Activated naive CD8-positive, alpha-beta T cell treated with anti-CD3 and anti-CD28 coated beads, Interleukin-2, amount 50 U/mL, for 24 hours (primary cell): ENCODE measurements at regions not wholly inside any gene's neighbourhood (a gene's known extent, or its start where the extent isn't known, plus 50 kb on each side); places are given as distances from the start of the nearest gene placed in this dataset.

ENCODE experiments used
- ATAC-seq: fragments of 150-1000 bp; cut with Tn5 transposase; one replicate; pipeline ENCODE4 v1.10.0; 2021
- DNase-seq: peaks from one replicate; pipeline ENCODE4 v3.0.0; 2021
- H3K27ac Mint-ChIP-seq: one replicate; pipeline ENCODE4 v1.8.0; 2021; ENCODE audit warnings: mild to moderate bottlenecking, mixed read lengths
- H3K27me3 Mint-ChIP-seq: one replicate; pipeline ENCODE4 v1.8.0; 2021; ENCODE audit warnings: mixed read lengths
- H3K36me3 Mint-ChIP-seq: one replicate; pipeline ENCODE4 v1.8.0; 2021; ENCODE audit warnings: low read depth, mixed read lengths
- H3K4me1 Mint-ChIP-seq: one replicate; pipeline ENCODE4 v1.8.0; 2021; ENCODE audit warnings: mixed read lengths
- H3K4me3 Mint-ChIP-seq: one replicate; pipeline ENCODE4 v1.8.0; 2021; ENCODE audit warnings: mild to moderate bottlenecking, moderate library complexity, mixed read lengths
- H3K9me3 Mint-ChIP-seq: one replicate; pipeline ENCODE4 v1.8.0; 2021; ENCODE audit warnings: mixed read lengths

DNA sequence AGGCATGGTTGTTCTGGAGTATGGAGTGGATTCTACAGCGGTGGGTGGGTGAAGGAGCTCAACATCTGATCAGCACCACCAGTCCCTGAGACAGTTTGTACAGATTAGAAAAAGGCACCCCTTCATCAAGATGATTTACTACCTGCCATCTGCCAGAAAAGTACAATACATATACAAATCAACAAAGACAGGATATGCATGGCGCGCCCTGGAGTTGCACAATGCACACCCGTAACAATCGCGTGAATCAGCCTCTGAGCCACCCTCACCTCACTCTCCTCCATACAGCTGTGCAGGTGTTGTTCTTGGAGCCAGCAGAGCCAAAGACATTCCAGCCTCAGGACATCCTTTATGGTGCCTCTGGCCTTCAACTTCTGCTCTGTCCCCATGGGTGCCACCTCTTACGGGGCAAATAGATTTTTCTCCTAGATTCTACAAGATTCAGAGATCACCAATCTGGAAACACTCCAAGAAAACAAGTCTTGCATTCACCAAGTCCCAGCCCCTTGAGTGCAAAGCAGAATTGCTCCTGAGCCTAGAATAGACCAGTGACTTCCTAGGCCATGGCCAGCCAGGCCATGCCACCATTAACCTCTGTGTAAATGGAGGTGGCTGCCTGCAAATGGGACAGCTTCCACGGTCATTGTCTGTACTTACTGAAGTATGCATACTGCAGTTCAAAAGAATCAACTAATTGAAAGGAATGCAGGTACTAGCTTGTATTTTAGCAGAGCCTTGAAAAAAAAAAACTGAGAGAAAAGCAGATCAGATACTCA, 490.9 kb downstream of the SOX6 start:
- H3K4me1 Mint-ChIP-seq: no peaks in the 10 kb centered on the region
- H3K36me3 Mint-ChIP-seq: no peaks in the 10 kb centered on the region
- no peak for ATAC-seq
- no peak for DNase-seq
- no peaks in the 10 kb centered on the region for H3K9me3 Mint-ChIP-seq
- no peak overlapping the region for H3K4me3 Mint-ChIP-seq
- no peaks in the 10 kb centered on the region for H3K27me3 Mint-ChIP-seq
- no peak overlapping the region for H3K27ac Mint-ChIP-seq

DNA sequence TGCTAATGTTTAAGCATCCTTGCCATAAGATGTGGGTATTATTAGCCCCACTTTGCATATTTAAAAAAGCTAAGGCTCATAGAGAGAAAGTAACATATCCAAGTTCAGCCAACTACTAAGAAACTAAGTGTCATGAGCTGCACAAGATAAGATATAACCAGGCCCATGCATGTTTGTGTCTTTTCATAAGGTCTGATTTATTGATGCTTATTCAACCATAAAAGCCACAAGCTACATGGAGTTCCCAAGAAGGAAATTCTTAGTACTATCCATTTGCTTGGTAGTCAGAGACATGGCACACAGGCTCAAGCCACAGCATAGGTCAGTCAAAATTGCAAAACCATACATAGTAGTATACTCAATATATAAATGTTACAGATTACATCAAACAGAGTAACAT, 488.5 kb downstream of the SOX6 start:
- ATAC-seq: no peak
- Mint-ChIP-seq H3K4me1 (no peaks in the 10 kb centered on the region), H3K4me3 (no peak overlapping the region), H3K27ac (no peak overlapping the region), H3K9me3 (no peaks in the 10 kb centered on the region), H3K27me3 (no peaks in the 10 kb centered on the region), H3K36me3 (no peaks in the 10 kb centered on the region)
- DNase-seq: no peak

GRCh38 chr11:15870911-15871310, 485.4 kb downstream of the SOX6 start:
- H3K27ac Mint-ChIP-seq: no peak overlapping the region
- DNase-seq: no peak
- no peaks in the 10 kb centered on the region for H3K4me1 Mint-ChIP-seq
- no peaks in the 10 kb centered on the region for H3K27me3 Mint-ChIP-seq
- H3K4me3 Mint-ChIP-seq: no peak overlapping the region
- H3K36me3 Mint-ChIP-seq: no peaks in the 10 kb centered on the region
- no peak for ATAC-seq
- no peaks in the 10 kb centered on the region for H3K9me3 Mint-ChIP-seq

- Mint-ChIP-seq H3K4me3 (no peak overlapping the region), H3K36me3 (no peaks in the 10 kb centered on the region), H3K4me1 (no peaks in the 10 kb centered on the region), H3K27ac (no peak overlapping the region), H3K9me3 (no peaks in the 10 kb centered on the region), H3K27me3 (no peaks in the 10 kb centered on the region)
- ATAC-seq (no peak), DNase-seq (no peak)
These were observed 484.3 kb downstream of the SOX6 start for GRCh38 chr11:15871904-15872626.

DNA sequence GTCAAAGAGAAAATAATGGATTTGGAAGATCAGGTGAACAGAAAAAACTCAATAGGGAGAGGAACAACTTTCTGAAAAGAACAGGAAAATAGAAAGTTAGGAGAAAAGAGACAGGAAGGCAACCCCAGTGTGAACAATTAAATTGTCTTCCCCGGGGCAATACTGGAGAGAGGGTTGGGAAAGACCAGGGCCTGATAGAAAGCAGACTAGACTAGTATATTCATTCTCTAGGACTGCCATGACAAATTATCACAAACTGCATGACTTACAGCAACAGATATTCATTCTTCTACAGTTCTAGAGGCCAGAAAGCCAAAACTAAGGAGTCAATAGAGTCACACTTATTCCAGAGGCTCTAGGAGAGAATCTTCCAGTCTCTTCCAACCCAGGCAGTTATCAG, 482.8 kb downstream of the SOX6 start:
- no peak for DNase-seq
- H3K36me3 Mint-ChIP-seq: no peaks in the 10 kb centered on the region

DNA sequence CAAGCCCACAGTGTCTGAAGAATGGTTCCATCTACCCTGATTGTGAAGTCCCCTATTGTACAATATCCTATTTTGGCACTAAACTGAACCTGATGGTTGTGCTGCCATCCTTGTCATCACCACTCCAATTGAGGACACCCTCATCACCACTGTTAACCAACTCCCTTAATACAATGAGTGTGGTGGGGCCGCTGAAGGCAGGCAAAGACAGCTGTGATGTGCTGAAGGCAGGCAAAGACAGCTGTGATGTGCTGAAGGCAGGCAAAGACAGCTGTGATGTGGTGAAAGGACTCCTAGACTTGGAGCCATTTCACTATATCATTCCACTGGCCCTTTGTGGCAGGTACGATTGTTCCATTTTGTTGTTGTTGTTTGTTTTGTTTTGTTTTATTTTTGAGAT, 481.6 kb downstream of the SOX6 start:
- Mint-ChIP-seq H3K9me3 (no peaks in the 10 kb centered on the region), H3K27ac (no peak overlapping the region), H3K27me3 (no peaks in the 10 kb centered on the region), H3K4me3 (no peak overlapping the region), H3K36me3 (no peaks in the 10 kb centered on the region), H3K4me1 (no peaks in the 10 kb centered on the region)
- no peak for DNase-seq
- ATAC-seq: no peak

More for the DNA sequence above, 482.8 kb downstream of the SOX6 start:
- ATAC-seq: no peak
- Mint-ChIP-seq H3K27me3 (no peaks in the 10 kb centered on the region), H3K27ac (no peak overlapping the region), H3K4me3 (no peak overlapping the region), H3K9me3 (no peaks in the 10 kb centered on the region), H3K4me1 (no peaks in the 10 kb centered on the region)

GRCh38 chr11:15875393-15875792, 481.0 kb downstream of the SOX6 start:
- no peaks in the 10 kb centered on the region for H3K4me1 Mint-ChIP-seq
- no peak for ATAC-seq
- H3K4me3 Mint-ChIP-seq: no peak overlapping the region
- no peak overlapping the region for H3K27ac Mint-ChIP-seq
- no peaks in the 10 kb centered on the region for H3K27me3 Mint-ChIP-seq
- DNase-seq: no peak
- no peaks in the 10 kb centered on the region for H3K36me3 Mint-ChIP-seq
- no peaks in the 10 kb centered on the region for H3K9me3 Mint-ChIP-seq

GRCh38 chr11:15875943-15876342, 480.4 kb downstream of the SOX6 start:
- no peak for ATAC-seq

DNA sequence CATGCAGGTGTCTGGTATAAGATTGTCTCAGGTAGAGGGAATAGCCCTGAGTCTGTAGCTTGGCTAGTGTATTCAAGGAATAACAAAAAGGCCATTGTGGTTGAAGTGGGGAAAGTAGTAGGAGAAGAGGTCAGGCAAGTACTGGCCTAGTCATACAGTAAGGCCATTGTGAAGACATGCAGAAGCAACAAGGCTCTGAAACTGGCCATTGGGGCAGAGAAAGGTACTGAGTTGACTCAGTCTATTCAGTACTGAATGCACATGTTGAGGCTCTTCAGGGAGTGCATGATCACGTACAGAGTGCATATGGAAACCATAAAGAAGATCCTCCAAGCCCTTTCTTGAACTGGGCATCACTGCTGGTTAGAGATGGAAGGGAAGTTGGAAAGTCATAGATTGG, 477.6 kb downstream of the SOX6 start:
- Mint-ChIP-seq H3K27ac (no peak overlapping the region), H3K4me1 (no peaks in the 10 kb centered on the region), H3K4me3 (no peak overlapping the region), H3K27me3 (no peaks in the 10 kb centered on the region), H3K9me3 (no peaks in the 10 kb centered on the region), H3K36me3 (no peaks in the 10 kb centered on the region)
- DNase-seq (no peak), ATAC-seq (no peak)

More at GRCh38 chr11:15875943-15876342, 480.4 kb downstream of the SOX6 start:
- no peaks in the 10 kb centered on the region for H3K36me3 Mint-ChIP-seq
- no peaks in the 10 kb centered on the region for H3K4me1 Mint-ChIP-seq
- DNase-seq: no peak
- no peak overlapping the region for H3K27ac Mint-ChIP-seq
- H3K4me3 Mint-ChIP-seq: no peak overlapping the region
- H3K9me3 Mint-ChIP-seq: no peaks in the 10 kb centered on the region
- H3K27me3 Mint-ChIP-seq: no peaks in the 10 kb centered on the region

DNA sequence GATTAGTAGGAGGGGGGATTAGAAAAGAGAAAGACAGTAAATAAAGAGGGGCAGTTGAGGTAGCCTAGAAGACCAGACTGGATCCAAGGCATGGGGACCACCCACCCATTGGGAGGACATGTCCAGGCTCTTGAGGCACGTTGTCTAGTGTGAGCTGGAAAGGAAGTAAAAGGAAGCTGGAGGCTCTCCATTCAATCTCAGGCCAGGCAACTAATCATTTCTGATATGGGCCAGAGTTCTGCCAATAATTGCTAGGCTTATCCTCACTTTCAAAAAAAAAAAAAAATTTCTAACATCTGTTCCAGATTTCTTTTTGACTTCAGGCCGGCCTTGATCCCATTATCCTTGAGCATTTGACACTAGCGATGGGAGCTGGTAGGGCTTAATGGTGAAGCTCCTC, 476.1 kb downstream of the SOX6 start:
- H3K36me3 Mint-ChIP-seq: no peaks in the 10 kb centered on the region
- no peak for ATAC-seq
- no peaks in the 10 kb centered on the region for H3K4me1 Mint-ChIP-seq
- no peak overlapping the region for H3K27ac Mint-ChIP-seq
- H3K9me3 Mint-ChIP-seq: no peaks in the 10 kb centered on the region
- H3K27me3 Mint-ChIP-seq: no peaks in the 10 kb centered on the region
- DNase-seq: no peak
- no peak overlapping the region for H3K4me3 Mint-ChIP-seq

DNA sequence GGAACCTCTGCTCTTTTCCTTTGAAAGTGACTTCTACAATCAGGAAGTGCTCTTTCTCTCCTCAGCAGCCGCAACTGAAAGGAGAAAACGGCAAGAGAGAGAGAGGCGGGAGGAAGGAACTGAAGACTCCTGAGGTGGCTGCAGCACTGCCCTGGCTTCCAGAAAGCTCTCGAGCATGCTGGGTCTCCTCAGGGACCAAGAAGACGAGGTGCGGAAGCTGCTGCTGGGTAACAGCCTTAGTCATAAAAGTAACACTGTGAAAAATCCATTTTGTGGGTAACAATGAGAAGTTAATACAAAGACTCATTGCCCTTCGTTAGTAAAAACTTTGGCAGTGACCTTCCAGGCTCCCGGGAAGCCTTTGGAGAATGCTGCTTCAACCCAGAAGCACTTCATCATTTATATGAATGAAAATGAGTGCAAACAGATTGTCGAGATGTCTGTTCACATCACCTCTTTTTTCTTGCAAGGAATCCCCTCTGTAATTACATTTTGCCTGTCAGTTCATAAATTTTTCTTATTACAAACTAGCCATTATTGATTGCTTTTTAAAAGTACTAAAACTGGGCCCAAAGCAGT, 473.4 kb downstream of the SOX6 start:
- Mint-ChIP-seq H3K9me3 (no peaks in the 10 kb centered on the region), H3K4me3 (no peak overlapping the region), H3K36me3 (no peaks in the 10 kb centered on the region), H3K4me1 (no peaks in the 10 kb centered on the region), H3K27me3 (no peaks in the 10 kb centered on the region), H3K27ac (no peak overlapping the region)
- no peak for ATAC-seq
- no peak for DNase-seq

DNA sequence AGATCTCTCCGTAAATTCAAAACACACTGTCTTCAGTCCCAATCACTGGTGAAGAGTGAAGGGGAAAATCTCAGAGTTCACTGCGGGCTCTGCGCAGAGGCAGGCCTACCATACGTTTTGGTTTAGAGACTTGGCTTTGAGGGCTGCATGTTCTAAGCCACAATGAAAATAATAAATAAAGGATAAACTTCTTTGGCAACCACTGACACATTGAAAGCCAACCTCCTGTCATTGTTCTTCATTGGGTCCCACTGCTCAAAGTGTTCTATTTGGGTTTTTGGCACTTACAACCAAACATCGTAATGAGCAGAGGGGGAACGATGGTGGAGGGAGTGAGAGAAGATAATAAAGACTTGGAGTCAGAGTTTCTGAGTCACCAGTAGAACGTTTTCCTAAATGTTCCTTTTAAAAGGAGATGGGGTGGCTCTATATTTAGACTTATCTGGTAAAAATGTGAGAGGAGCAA, 472.9 kb downstream of the SOX6 start:
- Mint-ChIP-seq H3K4me3 (no peak overlapping the region), H3K36me3 (no peaks in the 10 kb centered on the region), H3K4me1 (no peaks in the 10 kb centered on the region), H3K27ac (no peak overlapping the region), H3K27me3 (no peaks in the 10 kb centered on the region), H3K9me3 (no peaks in the 10 kb centered on the region)
- DNase-seq: no peak
- no peak for ATAC-seq

DNA sequence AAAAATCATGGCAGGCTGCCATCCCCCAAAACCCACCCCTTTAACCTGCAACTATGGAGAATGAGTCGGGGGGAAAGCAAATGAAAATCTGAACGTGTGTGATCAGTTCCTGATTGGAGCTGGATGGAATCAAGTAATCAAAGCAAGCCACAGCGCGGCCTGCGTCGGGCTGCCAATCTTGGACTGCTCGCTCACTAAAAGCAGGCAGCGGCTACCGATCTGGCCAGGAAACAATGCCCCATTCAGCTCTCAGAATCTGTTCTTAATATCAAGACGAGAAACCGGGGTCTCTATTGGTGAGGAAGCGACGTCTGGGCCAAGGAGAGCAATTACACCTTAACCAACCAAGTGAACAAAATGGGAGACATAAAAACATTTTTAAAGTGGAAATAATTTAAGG, 472.2 kb downstream of the SOX6 start:
- Mint-ChIP-seq H3K36me3 (no peaks in the 10 kb centered on the region), H3K4me1 (no peaks in the 10 kb centered on the region), H3K27ac (no peak overlapping the region), H3K27me3 (no peaks in the 10 kb centered on the region), H3K4me3 (no peak overlapping the region), H3K9me3 (no peaks in the 10 kb centered on the region)
- DNase-seq (no peak), ATAC-seq (no peak)

DNA sequence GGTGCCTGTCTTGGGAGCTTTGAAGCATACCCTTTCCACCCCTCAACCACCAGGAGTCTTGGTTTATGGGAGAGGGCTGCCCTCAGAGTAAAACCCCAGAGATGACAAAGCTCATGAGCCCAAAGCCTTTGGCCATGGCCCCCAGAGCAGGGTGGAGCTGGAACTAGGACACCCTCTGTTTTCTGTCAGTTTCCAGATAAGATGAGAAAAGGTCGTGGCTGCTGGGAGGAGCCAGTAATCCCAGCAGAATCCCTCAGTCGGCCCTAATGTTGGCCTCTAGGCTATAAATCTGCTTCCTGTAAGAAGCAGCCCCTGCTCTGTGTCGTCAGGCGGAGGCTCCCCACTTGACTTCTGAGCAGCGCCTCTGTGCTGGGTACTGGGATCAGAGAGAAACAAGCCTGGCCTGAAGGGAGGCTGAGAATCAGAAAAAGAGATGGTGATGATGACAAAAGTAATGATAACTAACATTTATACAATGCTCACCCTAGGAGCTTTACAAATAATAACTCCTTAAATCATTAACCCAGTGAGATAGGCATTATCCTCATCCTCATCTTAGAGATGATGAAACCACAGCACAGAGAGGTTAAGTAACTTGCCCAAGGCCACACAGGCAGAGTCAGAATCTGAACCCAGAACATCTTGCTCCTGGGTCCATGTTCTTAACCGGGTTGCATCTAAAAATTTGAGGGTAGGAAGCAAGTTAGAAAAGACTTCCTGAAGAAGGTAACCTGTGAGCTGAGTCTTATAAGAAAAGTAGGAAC, 471.4 kb downstream of the SOX6 start:
- Mint-ChIP-seq H3K4me3 (no peak overlapping the region), H3K4me1 (no peaks in the 10 kb centered on the region), H3K27me3 (no peaks in the 10 kb centered on the region), H3K9me3 (no peaks in the 10 kb centered on the region), H3K36me3 (no peaks in the 10 kb centered on the region), H3K27ac (no peak overlapping the region)
- DNase-seq: no peak
- no peak for ATAC-seq
